Calu3 (cell line): ENCODE measurements at regions not wholly inside any gene's neighbourhood (a gene's known extent, or its start where the extent isn't known, plus 50 kb on each side); places are given as distances from the start of the nearest gene placed in this dataset.

Source experiments
- BruUV-seq: library from RNA; stranded (reverse); fragments of 400-500 nt; replicated peaks from 2 replicates; lab custom pipeline; 2021; lab: Mats Ljungman, UMichigan
- CTCF ChIA-PET: fragments of 300-600 bp; sonication (Branson Sonifier 250); formaldehyde crosslinking; loops from one replicate; lab custom pipeline; 2022; ENCODE audit warnings: antibody characterized with exemption; lab: Charles Lee
- DNase-seq: peaks from one replicate; pipeline ENCODE4 v3.0.0; 2022
- H3K27ac Mint-ChIP-seq: one replicate; pipeline ENCODE4 v1.8.0; 2022; ENCODE audit warnings: mixed read lengths; ENCODE audit not compliant: unreplicated experiment
- H3K27me3 Mint-ChIP-seq: one replicate; pipeline ENCODE4 v1.8.0; 2022; ENCODE audit warnings: mixed read lengths; ENCODE audit not compliant: unreplicated experiment
- H3K36me3 Mint-ChIP-seq: one replicate; pipeline ENCODE4 v1.8.0; 2022; ENCODE audit warnings: mild to moderate bottlenecking, moderate library complexity, mixed read lengths; ENCODE audit not compliant: insufficient read depth, unreplicated experiment
- H3K4me1 Mint-ChIP-seq: one replicate; pipeline ENCODE4 v1.8.0; 2022; ENCODE audit warnings: mild to moderate bottlenecking, low read depth, mixed read lengths; ENCODE audit not compliant: unreplicated experiment
- H3K4me3 Mint-ChIP-seq: one replicate; pipeline ENCODE4 v1.8.0; 2022; ENCODE audit warnings: mild to moderate bottlenecking, low read depth, moderate library complexity, mixed read lengths; ENCODE audit not compliant: unreplicated experiment
- H3K9me3 Mint-ChIP-seq: one replicate; pipeline ENCODE4 v1.8.0; 2022; ENCODE audit warnings: low read depth, mixed read lengths; ENCODE audit not compliant: unreplicated experiment
- intact Hi-C: fragments of 100-400 bp; cut with micrococcal nuclease; formaldehyde crosslinking; loops from one replicate; pipeline ENCODE4 v1.10.0; 2022; ENCODE audit not compliant: unreplicated experiment
- TF ChIP-seq, protein P1 (sequence below): fragments of 200-600 bp; IDR thresholded peaks from one replicate; pipeline ENCODE4 v1.8.0; 2022; ENCODE audit warnings: antibody characterized with exemption; ENCODE audit not compliant: unreplicated experiment

GRCh38 chr1:63032171-63032570 is 248.2 kb downstream of the ATG4C start:
- TF ChIP-seq, protein P1, sequence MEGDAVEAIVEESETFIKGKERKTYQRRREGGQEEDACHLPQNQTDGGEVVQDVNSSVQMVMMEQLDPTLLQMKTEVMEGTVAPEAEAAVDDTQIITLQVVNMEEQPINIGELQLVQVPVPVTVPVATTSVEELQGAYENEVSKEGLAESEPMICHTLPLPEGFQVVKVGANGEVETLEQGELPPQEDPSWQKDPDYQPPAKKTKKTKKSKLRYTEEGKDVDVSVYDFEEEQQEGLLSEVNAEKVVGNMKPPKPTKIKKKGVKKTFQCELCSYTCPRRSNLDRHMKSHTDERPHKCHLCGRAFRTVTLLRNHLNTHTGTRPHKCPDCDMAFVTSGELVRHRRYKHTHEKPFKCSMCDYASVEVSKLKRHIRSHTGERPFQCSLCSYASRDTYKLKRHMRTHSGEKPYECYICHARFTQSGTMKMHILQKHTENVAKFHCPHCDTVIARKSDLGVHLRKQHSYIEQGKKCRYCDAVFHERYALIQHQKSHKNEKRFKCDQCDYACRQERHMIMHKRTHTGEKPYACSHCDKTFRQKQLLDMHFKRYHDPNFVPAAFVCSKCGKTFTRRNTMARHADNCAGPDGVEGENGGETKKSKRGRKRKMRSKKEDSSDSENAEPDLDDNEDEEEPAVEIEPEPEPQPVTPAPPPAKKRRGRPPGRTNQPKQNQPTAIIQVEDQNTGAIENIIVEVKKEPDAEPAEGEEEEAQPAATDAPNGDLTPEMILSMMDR = no peak
- CTCF ChIA-PET = no interaction called here

GRCh38 chr1:63033211-63033610 is 249.3 kb downstream of the ATG4C start:
- BruUV-seq = no TSS peak
- no peaks in the 10 kb centered on the region for H3K9me3 Mint-ChIP-seq
- H3K27ac Mint-ChIP-seq = no peak overlapping the region
- CTCF ChIA-PET = no interaction called here
- peaks cover 63% of the 10 kb centered on the region for H3K27me3 Mint-ChIP-seq
- TF ChIP-seq, protein P1 = no peak
- no peak overlapping the region for H3K4me3 Mint-ChIP-seq
- no peak for DNase-seq
- H3K4me1 Mint-ChIP-seq = no peaks in the 10 kb centered on the region
- intact Hi-C loops = no loop called here
- H3K36me3 Mint-ChIP-seq = no peaks in the 10 kb centered on the region

More at GRCh38 chr1:63032171-63032570, 248.2 kb downstream of the ATG4C start:
- Mint-ChIP-seq H3K36me3 (no peaks in the 10 kb centered on the region), H3K4me1 (no peaks in the 10 kb centered on the region), H3K4me3 (no peak overlapping the region), H3K27me3 (peaks cover 74% of the 10 kb centered on the region), H3K27ac (no peak overlapping the region), H3K9me3 (no peaks in the 10 kb centered on the region)
- DNase-seq = no peak
- intact Hi-C loops = no loop called here
- BruUV-seq = no TSS peak

DNA sequence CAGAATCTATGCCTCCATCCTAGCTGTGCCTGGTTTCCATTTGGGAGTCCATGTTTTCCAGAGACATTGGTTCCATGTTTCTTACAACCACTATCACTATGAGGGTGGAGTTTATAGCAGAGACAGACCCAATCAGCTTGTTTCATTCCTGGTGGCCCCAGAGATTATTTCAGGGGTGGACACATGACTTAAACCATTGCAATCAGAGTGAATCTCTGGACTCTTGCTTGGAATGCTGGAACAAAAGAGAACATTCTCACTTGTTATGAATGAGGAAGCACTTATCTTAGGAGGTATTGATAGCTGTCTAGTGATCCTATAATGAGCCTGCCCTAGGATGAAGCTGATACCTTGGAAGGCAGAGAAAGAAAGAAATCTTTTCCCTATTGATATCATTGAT is 250.3 kb downstream of the ATG4C start:
- no peaks in the 10 kb centered on the region for H3K4me1 Mint-ChIP-seq
- H3K4me3 Mint-ChIP-seq = no peak overlapping the region
- H3K27ac Mint-ChIP-seq = no peak overlapping the region

DNA sequence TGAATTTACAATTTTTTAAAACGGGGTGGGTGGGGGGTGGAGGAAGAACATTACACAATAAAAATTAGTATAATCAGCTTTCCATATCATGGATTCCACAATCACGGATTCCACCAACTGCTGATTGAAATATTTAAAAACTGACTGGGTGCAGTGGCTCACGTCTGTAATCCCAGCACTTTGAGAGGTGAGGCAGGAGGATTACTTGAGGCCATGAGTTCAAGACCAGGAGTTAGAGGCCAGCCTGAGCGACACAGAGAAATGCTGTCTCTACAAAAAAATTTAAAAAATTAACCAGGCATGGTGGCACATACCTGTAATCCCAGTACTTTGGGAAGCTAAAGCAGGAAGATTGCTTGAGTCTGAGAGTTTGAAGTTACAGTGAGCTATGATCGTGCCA is 254.7 kb downstream of the ATG4C start:
- TF ChIP-seq, protein P1 = no peak
- no peak overlapping the region for H3K27ac Mint-ChIP-seq
- no peak for DNase-seq
- peaks cover 33% of the 10 kb centered on the region for H3K27me3 Mint-ChIP-seq
- H3K36me3 Mint-ChIP-seq = no peaks in the 10 kb centered on the region
- H3K4me3 Mint-ChIP-seq = no peak overlapping the region
- H3K4me1 Mint-ChIP-seq = no peaks in the 10 kb centered on the region
- CTCF ChIA-PET = no interaction called here
- intact Hi-C loops = no loop called here
- BruUV-seq = no TSS peak
- no peaks in the 10 kb centered on the region for H3K9me3 Mint-ChIP-seq

More for the DNA sequence above, 250.3 kb downstream of the ATG4C start:
- H3K36me3 Mint-ChIP-seq = no peaks in the 10 kb centered on the region
- no peaks in the 10 kb centered on the region for H3K9me3 Mint-ChIP-seq
- H3K27me3 Mint-ChIP-seq = peaks cover 53% of the 10 kb centered on the region
- TF ChIP-seq, protein P1 = no peak
- no peak for DNase-seq
- CTCF ChIA-PET = no interaction called here
- BruUV-seq = no TSS peak
- intact Hi-C loops = no loop called here
